ENCODE measurements at regions not wholly inside any gene's neighbourhood (a gene's known extent, or its start where the extent isn't known, plus 50 kb on each side); places are given as distances from the start of the nearest gene placed in this dataset.

- peak; percentile 87 for DNase-seq
Measured at GRCh38 chr15:70420948-70421482, 323.3 kb upstream of the TLE3 start.

GRCh38 chr15:70420086-70420947 lies 322.6 kb upstream of the TLE3 start:
- no peak for DNase-seq

GRCh38 chr15:70418943-70419342 lies 321.2 kb upstream of the TLE3 start:
- no peak for DNase-seq

GRCh38 chr15:70417535-70417934 lies 319.8 kb upstream of the TLE3 start:
- DNase-seq, result no peak

- DNase-seq, result no peak
Measured at GRCh38 chr15:70416829-70417228, 319.1 kb upstream of the TLE3 start.

- no peak for DNase-seq
Measured at GRCh38 chr15:70415398-70415797, 317.7 kb upstream of the TLE3 start.

GRCh38 chr15:70414626-70415025 lies 316.9 kb upstream of the TLE3 start:
- no peak for DNase-seq

- no peak for DNase-seq
Measured at GRCh38 chr15:70412794-70413193, 315.1 kb upstream of the TLE3 start.

GRCh38 chr15:70411143-70411863 lies 313.6 kb upstream of the TLE3 start:
- no peak for DNase-seq

GRCh38 chr15:70410371-70410985 lies 312.8 kb upstream of the TLE3 start:
- DNase-seq, result no peak

- no peak for DNase-seq
Measured at GRCh38 chr15:70409388-70409787, 311.7 kb upstream of the TLE3 start.

GRCh38 chr15:70407955-70408354 lies 310.2 kb upstream of the TLE3 start:
- DNase-seq, result no peak

GRCh38 chr15:70407336-70407670 lies 309.6 kb upstream of the TLE3 start:
- DNase-seq, result no peak

- no peak for DNase-seq
Measured at GRCh38 chr15:70406617-70407335, 309.1 kb upstream of the TLE3 start.

GRCh38 chr15:70401709-70402108 lies 304.0 kb upstream of the TLE3 start:
- DNase-seq, result no peak

GRCh38 chr15:70400766-70401541 lies 303.2 kb upstream of the TLE3 start:
- no peak for DNase-seq

- DNase-seq, result no peak
Measured at GRCh38 chr15:70399204-70399603, 301.5 kb upstream of the TLE3 start.

GRCh38 chr15:70398694-70399093 lies 301.0 kb upstream of the TLE3 start:
- no peak for DNase-seq

GRCh38 chr15:70396807-70397206 lies 299.1 kb upstream of the TLE3 start:
- DNase-seq, result no peak

- no peak for DNase-seq
Measured at GRCh38 chr15:70395164-70395563, 297.4 kb upstream of the TLE3 start.

- no peak for DNase-seq
Measured at GRCh38 chr15:70390723-70391122, 293.0 kb upstream of the TLE3 start.

- DNase-seq, result no peak
Measured at GRCh38 chr15:70387993-70388392, 290.3 kb upstream of the TLE3 start.
